Suprapubic skin (tissue), 3 donors: ENCODE measurements at regions not wholly inside any gene's neighbourhood (a gene's known extent, or its start where the extent isn't known, plus 50 kb on each side); places are given as distances from the start of the nearest gene placed in this dataset.

Source experiments
- CTCF ChIP-seq, 2 donors: fragments of 200-600 bp in 1 of 2; fragments of 450-650 bp in 1 of 2; sonication (generic) in 1 of 2; IDR thresholded peaks; one replicate each; pipeline ENCODE4 v1.5.1; 2016 to 2019; ENCODE audit warnings: antibody characterized with exemption in 2 of 2, mild to moderate bottlenecking in 1 of 2, moderate library complexity in 1 of 2
- EP300 ChIP-seq: sonication (generic); formaldehyde crosslinking; IDR thresholded peaks from one replicate; pipeline ENCODE4 v1.6.1; 2017; ENCODE audit warnings: antibody characterized with exemption
- POLR2A ChIP-seq, 2 donors: fragments of 450-650 bp; IDR thresholded peaks; one replicate each; pipeline ENCODE4 v1.6.1; 2017; ENCODE audit warnings: antibody characterized with exemption in 2 of 2, mild to moderate bottlenecking in 2 of 2, moderate library complexity in 2 of 2

GRCh38 chr13:90531744-90532143 lies 815.7 kb upstream of the MIR17HG start:
- TF ChIP-seq CTCF (IDR thresholded peaks at IDR 0.05) (no peak), EP300 (no peak), POLR2A (IDR thresholded peaks at IDR 0.05) (no peak)
